HG03354 (cell line): ENCODE measurements at regions not wholly inside any gene's neighbourhood (a gene's known extent, or its start where the extent isn't known, plus 50 kb on each side); places are given as distances from the start of the nearest gene placed in this dataset.

Experiments used
- ATAC-seq: cut with Tn5 transposase; IDR thresholded peaks from one replicate; pipeline ENCODE4 v1.9.1; 2021; ENCODE audit warnings: mild to moderate bottlenecking; ENCODE audit not compliant: unreplicated experiment, poor library complexity, severe bottlenecking

- no peak for ATAC-seq
These were observed 195.1 kb upstream of the LINGO1 start for GRCh38 chr15:77827860-77828259.

GRCh38 chr15:77826006-77826695 is 193.4 kb upstream of the LINGO1 start:
- ATAC-seq, result no peak

GRCh38 chr15:77825546-77825945 is 192.8 kb upstream of the LINGO1 start:
- ATAC-seq, result no peak

- ATAC-seq, result no peak
These were observed 192.5 kb upstream of the LINGO1 start for GRCh38 chr15:77825252-77825542.

- ATAC-seq, result no peak
These were observed 191.9 kb upstream of the LINGO1 start for GRCh38 chr15:77824361-77825251.

- ATAC-seq, result no peak
These were observed 191.0 kb upstream of the LINGO1 start for GRCh38 chr15:77823736-77824135.

- ATAC-seq, result no peak
These were observed 190.0 kb upstream of the LINGO1 start for GRCh38 chr15:77822631-77823230.

GRCh38 chr15:77821959-77822256 is 189.2 kb upstream of the LINGO1 start:
- ATAC-seq, result no peak

GRCh38 chr15:77821188-77821958 is 188.7 kb upstream of the LINGO1 start:
- ATAC-seq, result no peak

GRCh38 chr15:77819851-77820728 is 187.4 kb upstream of the LINGO1 start:
- no peak for ATAC-seq

GRCh38 chr15:77819048-77819850 is 186.5 kb upstream of the LINGO1 start:
- no peak for ATAC-seq

- ATAC-seq, result no peak
These were observed 185.9 kb upstream of the LINGO1 start for GRCh38 chr15:77818484-77819047.

GRCh38 chr15:77817434-77817833 is 184.7 kb upstream of the LINGO1 start:
- ATAC-seq, result no peak

GRCh38 chr15:77816983-77817382 is 184.3 kb upstream of the LINGO1 start:
- no peak for ATAC-seq

- no peak for ATAC-seq
These were observed 182.3 kb upstream of the LINGO1 start for GRCh38 chr15:77815015-77815414.

GRCh38 chr15:77812664-77813063 is 180.0 kb upstream of the LINGO1 start:
- no peak for ATAC-seq

- ATAC-seq, result no peak
These were observed 178.6 kb upstream of the LINGO1 start for GRCh38 chr15:77811270-77811669.

- ATAC-seq, result no peak
These were observed 177.4 kb upstream of the LINGO1 start for GRCh38 chr15:77810130-77810571.
